ENCODE measurements at regions not wholly inside any gene's neighbourhood (a gene's known extent, or its start where the extent isn't known, plus 50 kb on each side); places are given as distances from the start of the nearest gene placed in this dataset.

DNA sequence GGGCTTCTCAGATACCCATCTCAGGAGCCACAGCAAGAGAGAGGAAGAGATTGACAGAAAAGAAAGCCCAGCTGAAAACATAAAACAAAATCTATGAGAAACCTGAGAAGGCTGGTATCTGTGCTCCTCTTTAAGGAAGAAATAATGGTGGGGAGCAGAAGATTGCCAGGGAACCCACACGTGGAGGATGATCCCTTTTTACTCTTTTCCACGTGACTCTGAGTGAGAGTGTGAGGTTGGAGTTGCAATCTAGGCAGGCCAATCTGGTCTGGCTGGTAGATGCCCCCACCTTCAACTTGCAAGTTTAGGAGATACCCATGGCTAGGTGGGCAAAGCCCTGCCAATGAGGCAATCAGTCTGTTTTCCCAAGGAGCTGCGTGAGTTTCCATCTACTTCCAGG lies 202.3 kb downstream of the TENT4A start:
- ChIA-PET POLR2A (ENCODE audit: low non-redundant PET) (no interaction called here), CTCF (no interaction called here)
- no peak overlapping the region for H3K27ac ChIP-seq
- TF ChIP-seq, protein P1, sequence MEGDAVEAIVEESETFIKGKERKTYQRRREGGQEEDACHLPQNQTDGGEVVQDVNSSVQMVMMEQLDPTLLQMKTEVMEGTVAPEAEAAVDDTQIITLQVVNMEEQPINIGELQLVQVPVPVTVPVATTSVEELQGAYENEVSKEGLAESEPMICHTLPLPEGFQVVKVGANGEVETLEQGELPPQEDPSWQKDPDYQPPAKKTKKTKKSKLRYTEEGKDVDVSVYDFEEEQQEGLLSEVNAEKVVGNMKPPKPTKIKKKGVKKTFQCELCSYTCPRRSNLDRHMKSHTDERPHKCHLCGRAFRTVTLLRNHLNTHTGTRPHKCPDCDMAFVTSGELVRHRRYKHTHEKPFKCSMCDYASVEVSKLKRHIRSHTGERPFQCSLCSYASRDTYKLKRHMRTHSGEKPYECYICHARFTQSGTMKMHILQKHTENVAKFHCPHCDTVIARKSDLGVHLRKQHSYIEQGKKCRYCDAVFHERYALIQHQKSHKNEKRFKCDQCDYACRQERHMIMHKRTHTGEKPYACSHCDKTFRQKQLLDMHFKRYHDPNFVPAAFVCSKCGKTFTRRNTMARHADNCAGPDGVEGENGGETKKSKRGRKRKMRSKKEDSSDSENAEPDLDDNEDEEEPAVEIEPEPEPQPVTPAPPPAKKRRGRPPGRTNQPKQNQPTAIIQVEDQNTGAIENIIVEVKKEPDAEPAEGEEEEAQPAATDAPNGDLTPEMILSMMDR (conservative IDR thresholded peaks at IDR 0.05; ENCODE audit: low read depth), result no peak
- no peak for DNase-seq (ENCODE audit: low spot score)

DNA sequence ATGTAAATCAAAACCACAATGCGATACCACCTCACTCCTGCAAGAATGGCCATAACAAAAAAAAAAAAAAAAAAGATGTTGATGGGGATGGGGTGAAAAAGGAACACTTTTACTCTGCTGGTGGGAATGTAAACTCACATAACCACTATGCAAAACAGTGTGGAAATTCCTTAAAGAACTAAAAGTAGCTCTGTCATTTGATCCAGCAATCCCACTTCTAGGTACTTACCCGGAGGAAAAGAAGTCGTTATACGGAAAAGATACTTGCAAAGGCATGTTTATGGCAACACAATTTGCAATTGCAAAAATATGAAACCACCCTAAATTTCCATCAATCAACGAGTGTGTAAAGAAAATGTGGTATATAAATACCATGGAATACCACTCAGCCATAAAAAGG lies 205.0 kb downstream of the TENT4A start:
- TF ChIP-seq, protein P1 (conservative IDR thresholded peaks at IDR 0.05; ENCODE audit: low read depth), result no peak
- POLR2A ChIA-PET (ENCODE audit: low non-redundant PET), result no interaction called here
- no peak overlapping the region for H3K27ac ChIP-seq
- CTCF ChIA-PET, result no interaction called here
- DNase-seq (ENCODE audit: low spot score), result no peak

DNA sequence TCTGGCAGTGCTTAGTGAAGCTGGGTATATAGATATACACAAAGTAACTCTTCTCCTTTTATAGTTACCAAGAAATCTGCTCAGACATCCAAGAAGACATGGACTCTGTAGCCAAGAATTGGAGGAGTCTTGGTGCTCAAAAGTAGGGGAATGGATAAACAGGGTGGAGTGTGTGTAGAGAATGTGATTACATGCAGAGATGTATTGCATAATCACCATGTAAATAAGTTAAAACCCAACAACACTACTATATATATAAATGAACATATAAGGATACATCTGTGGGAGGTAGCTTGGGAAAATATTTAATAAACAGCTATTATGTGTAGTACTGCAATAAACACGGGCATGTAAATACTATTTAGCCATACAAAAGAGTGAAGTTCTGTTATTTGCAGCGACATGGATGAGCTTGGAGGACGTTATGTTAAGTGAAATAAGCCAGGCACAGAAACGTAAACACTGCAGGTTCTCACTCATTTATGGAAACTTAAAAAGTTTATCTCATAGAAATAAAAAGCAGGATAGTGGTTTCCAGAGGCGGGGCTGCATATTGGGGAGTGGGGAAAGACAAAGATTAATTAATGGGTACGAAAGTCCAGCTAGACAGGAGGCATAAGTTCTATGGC lies 207.5 kb downstream of the TENT4A start:
- DNase-seq (ENCODE audit: low spot score), result no peak
- ChIA-PET POLR2A (ENCODE audit: low non-redundant PET) (no interaction called here), CTCF (interaction anchor here (0.9 kb wide), 1 partner anchor 8 kb away, joined by 3 read pairs; no protein-coding TSS in a partner anchor)
- no peak overlapping the region for H3K27ac ChIP-seq
- TF ChIP-seq, protein P1 (conservative IDR thresholded peaks at IDR 0.05; ENCODE audit: low read depth), result no peak

DNA sequence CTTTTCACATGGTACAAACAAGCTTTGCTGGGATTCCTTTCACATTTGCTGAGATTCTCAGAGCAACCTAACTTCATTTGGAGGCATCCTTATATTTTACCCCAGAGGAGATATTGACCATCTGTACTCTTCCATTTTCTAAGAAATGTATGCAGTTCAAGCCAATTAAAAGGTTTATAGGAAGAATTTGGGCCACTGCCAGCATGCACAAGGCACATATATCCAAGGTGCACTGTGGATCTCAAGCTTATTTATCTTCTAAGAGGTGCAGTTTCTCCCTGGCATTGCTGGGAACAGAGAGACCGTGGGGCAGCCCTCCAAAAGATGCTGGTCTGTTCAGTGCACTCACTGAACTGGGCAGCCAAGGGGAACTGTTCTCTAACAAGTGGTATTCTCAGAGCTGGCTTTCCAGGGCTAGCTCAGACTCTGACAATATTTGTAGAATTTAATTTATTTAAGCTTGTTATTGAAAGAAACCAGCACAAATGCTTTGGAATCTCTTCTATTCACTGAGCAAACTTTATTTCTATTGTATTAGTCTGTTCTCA lies 213.3 kb downstream of the TENT4A start:
- H3K27ac ChIP-seq, result no peak overlapping the region
- no peak for DNase-seq (ENCODE audit: low spot score)
- ChIA-PET CTCF (interaction anchor here (0.7 kb wide), 1 partner anchor 161 kb away, joined by 4 read pairs; no protein-coding TSS in a partner anchor), POLR2A (ENCODE audit: low non-redundant PET) (no interaction called here)
- TF ChIP-seq, protein P1 (conservative IDR thresholded peaks at IDR 0.05; ENCODE audit: low read depth), result no peak

DNA sequence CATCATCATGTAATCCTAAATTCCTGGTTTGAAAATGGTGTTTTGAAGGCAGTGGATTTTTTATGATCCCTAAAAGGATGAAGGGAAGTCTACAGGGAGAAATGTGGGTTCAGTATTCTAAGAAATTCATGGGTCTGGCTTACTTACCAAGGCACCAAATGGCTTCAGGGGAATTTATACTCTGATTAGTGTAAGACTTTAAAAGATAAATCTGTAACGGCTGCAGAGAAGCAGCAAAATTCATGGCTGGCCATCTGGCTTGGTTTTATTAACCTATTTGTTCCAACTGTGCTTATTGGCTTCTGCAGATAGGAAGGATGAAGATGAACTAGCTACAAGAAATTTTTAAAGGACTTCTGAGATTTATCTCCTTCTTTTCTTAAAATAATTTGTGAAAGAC lies 222.8 kb downstream of the TENT4A start:
- POLR2A ChIA-PET (ENCODE audit: low non-redundant PET), result no interaction called here
- TF ChIP-seq, protein P1 (conservative IDR thresholded peaks at IDR 0.05; ENCODE audit: low read depth), result no peak
- DNase-seq (ENCODE audit: low spot score), result no peak
- CTCF ChIA-PET, result no interaction called here
- no peak overlapping the region for H3K27ac ChIP-seq

DNA sequence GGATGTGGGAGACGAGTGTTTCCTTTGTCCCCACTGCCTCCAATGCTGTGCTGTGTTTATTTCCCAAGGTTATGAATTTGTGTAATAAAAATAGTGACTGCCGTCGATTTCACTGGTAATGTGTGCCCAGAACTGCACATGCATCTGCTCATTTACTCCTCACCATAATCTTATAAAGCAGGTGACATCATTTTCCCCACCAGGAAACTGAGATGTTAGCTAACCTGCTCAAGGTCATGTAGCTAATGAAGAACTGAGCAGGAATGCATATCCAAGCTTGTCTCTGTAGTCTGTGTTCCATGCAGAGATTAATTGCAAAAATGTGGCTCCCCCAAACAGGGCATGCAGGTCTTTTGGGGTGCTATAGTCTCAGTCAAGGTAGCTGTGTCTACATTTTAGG lies 224.4 kb downstream of the TENT4A start:
- no peak for DNase-seq (ENCODE audit: low spot score)
- no peak overlapping the region for H3K27ac ChIP-seq
- TF ChIP-seq, protein P1 (conservative IDR thresholded peaks at IDR 0.05; ENCODE audit: low read depth), result no peak
- ChIA-PET POLR2A (ENCODE audit: low non-redundant PET) (no interaction called here), CTCF (no interaction called here)

All from RWPE1 (cell line).